ENCODE measurements at regions not wholly inside any gene's neighbourhood (a gene's known extent, or its start where the extent isn't known, plus 50 kb on each side); places are given as distances from the start of the nearest gene placed in this dataset.

DNA sequence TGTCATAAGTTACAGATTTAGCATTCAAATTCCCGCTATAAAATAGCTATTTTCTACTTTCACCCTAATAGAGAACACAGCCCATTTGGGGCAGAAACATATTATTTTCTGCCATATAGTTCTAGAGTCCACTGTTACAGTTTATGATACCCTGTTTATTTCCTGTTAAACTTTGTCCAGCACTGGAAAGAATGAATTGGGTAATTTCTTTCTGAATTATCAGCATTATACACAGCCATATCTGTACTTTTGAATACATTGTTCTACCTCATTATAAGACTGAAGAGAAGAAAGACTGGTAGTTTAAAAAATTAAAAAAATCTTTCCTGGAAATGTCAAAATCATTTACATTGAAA, 332.1 kb downstream of the DIRAS2 start:
- H3K27me3 Mint-ChIP-seq (ENCODE audit: unreplicated experiment) = peaks cover 2% of the 10 kb centered on the region
- H3K27ac Mint-ChIP-seq (ENCODE audit: unreplicated experiment) = no peak overlapping the region
- H3K36me3 Mint-ChIP-seq (ENCODE audit: unreplicated experiment) = no peaks in the 10 kb centered on the region
- peaks cover 11% of the 10 kb centered on the region for H3K4me1 Mint-ChIP-seq (ENCODE audit: low read depth, unreplicated experiment)
- TF ChIP-seq, protein P1, sequence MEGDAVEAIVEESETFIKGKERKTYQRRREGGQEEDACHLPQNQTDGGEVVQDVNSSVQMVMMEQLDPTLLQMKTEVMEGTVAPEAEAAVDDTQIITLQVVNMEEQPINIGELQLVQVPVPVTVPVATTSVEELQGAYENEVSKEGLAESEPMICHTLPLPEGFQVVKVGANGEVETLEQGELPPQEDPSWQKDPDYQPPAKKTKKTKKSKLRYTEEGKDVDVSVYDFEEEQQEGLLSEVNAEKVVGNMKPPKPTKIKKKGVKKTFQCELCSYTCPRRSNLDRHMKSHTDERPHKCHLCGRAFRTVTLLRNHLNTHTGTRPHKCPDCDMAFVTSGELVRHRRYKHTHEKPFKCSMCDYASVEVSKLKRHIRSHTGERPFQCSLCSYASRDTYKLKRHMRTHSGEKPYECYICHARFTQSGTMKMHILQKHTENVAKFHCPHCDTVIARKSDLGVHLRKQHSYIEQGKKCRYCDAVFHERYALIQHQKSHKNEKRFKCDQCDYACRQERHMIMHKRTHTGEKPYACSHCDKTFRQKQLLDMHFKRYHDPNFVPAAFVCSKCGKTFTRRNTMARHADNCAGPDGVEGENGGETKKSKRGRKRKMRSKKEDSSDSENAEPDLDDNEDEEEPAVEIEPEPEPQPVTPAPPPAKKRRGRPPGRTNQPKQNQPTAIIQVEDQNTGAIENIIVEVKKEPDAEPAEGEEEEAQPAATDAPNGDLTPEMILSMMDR (IDR thresholded peaks at IDR 0.05; ENCODE audit: partially characterized antibody, unreplicated experiment) = no peak
- no peak for DNase-seq
- no peak overlapping the region for H3K4me3 Mint-ChIP-seq (ENCODE audit: unreplicated experiment)
- H3K9me3 Mint-ChIP-seq (ENCODE audit: unreplicated experiment) = peaks cover 4% of the 10 kb centered on the region

DNA sequence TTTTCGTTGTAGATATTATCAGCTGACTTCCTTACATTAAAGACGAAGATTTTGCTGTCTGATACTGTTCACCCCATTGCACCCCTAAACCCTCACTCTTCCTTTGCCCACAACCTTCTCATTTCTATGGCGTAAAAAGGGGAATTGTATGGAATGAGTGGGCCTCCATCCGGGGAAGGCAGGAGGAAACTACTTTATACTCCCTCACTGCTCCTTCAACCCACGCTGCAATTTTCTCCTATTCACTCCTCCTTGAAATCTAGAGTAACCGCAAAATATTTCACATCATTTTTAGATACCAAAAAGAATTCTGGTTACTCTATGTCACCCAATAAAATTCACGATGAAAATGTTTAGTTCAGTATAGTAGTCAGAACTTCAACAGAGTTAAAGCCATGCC, 330.8 kb downstream of the DIRAS2 start:
- Mint-ChIP-seq H3K36me3 (ENCODE audit: unreplicated experiment) (no peaks in the 10 kb centered on the region), H3K4me3 (ENCODE audit: unreplicated experiment) (no peak overlapping the region), H3K4me1 (ENCODE audit: low read depth, unreplicated experiment) (peaks cover 9% of the 10 kb centered on the region), H3K27me3 (ENCODE audit: unreplicated experiment) (no peaks in the 10 kb centered on the region), H3K27ac (ENCODE audit: unreplicated experiment) (no peak overlapping the region), H3K9me3 (ENCODE audit: unreplicated experiment) (peaks cover 4% of the 10 kb centered on the region)
- no peak for DNase-seq
- TF ChIP-seq, protein P1 (IDR thresholded peaks at IDR 0.05; ENCODE audit: partially characterized antibody, unreplicated experiment) = no peak

DNA sequence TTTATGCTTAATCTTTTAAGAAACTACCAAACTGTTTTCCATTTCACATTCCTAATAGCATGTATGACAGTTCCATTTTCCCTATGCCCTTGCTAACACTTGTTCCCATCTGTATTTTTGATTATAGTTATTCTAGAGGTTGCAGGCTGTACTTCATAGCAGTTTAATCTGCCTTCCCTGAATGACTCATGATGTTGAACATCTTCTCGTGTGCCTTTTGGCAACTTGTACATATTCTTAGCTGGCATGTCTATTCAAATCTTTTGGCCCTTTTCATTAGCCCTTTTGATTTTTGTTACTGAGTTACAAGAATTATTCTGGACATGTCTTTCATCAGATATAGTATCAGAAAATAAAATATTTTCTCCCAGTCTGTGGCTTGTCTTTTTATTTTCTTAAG, 320.3 kb downstream of the DIRAS2 start:
- Mint-ChIP-seq H3K4me1 (ENCODE audit: low read depth, unreplicated experiment) (peaks cover 7% of the 10 kb centered on the region), H3K4me3 (ENCODE audit: unreplicated experiment) (no peak overlapping the region), H3K27me3 (ENCODE audit: unreplicated experiment) (no peaks in the 10 kb centered on the region), H3K36me3 (ENCODE audit: unreplicated experiment) (no peaks in the 10 kb centered on the region), H3K9me3 (ENCODE audit: unreplicated experiment) (peaks cover 3% of the 10 kb centered on the region), H3K27ac (ENCODE audit: unreplicated experiment) (no peak overlapping the region)
- DNase-seq = no peak
- TF ChIP-seq, protein P1 (IDR thresholded peaks at IDR 0.05; ENCODE audit: partially characterized antibody, unreplicated experiment) = no peak

DNA sequence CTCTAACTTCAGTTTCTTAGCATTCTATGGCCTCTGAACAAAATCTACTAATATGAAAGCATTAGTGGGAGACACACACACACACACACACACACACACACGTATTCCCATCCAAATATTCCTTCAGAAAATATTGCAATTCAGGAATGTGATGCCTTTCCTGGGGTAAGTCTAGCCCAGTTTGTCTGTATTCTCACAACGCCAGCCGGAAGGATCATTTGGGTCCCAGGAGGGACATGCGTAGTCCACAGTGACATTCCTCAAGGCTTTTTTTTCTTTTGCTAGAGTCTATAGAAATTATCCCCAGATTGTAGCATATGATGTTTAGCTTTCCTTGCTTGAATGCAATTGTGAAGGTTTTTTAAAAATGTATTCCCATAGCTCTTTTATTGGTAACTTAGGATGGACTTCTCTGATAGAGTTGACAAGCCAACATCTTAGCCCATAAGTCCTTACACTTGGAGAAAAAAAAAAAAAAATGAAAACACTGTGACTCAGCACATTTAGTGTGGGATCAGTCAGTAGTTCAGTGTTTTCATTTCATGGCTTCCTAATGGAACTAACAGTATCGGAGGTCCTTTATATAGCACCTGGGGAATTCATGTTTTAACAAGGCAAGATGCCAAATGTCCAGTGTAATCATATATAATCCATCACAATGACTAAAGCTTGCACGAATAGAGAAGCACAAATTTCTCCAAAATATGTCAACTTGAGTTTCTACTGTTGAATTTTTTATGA, 316.5 kb downstream of the DIRAS2 start:
- TF ChIP-seq, protein P1 (IDR thresholded peaks at IDR 0.05; ENCODE audit: partially characterized antibody, unreplicated experiment) = no peak
- peaks cover 7% of the 10 kb centered on the region for H3K4me1 Mint-ChIP-seq (ENCODE audit: low read depth, unreplicated experiment)
- H3K9me3 Mint-ChIP-seq (ENCODE audit: unreplicated experiment) = peaks cover 3% of the 10 kb centered on the region
- H3K27me3 Mint-ChIP-seq (ENCODE audit: unreplicated experiment) = no peaks in the 10 kb centered on the region
- no peak overlapping the region for H3K27ac Mint-ChIP-seq (ENCODE audit: unreplicated experiment)
- DNase-seq = no peak
- no peaks in the 10 kb centered on the region for H3K36me3 Mint-ChIP-seq (ENCODE audit: unreplicated experiment)
- H3K4me3 Mint-ChIP-seq (ENCODE audit: unreplicated experiment) = no peak overlapping the region

DNA sequence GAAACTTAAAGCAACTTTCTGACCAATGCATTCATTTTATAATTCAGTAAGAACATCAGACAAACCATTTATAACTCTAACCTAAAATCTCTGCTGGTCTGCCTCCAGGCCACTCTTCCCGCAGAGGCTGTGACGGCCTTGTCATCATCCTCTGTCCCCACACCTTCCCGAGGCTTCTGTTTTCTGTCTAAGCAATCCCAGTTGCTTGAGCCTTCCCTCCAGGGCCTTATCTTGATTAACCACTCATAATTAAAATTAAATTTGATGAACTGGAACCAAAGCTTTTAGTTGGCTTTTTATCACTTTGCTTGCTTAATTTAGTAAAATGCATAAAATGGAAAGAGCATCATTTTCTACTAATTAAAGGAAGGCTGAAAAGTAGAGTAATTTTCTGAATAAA, 312.4 kb downstream of the DIRAS2 start:
- Mint-ChIP-seq H3K27me3 (ENCODE audit: unreplicated experiment) (no peaks in the 10 kb centered on the region), H3K9me3 (ENCODE audit: unreplicated experiment) (peaks cover 2% of the 10 kb centered on the region), H3K36me3 (ENCODE audit: unreplicated experiment) (no peaks in the 10 kb centered on the region), H3K27ac (ENCODE audit: unreplicated experiment) (no peak overlapping the region), H3K4me3 (ENCODE audit: unreplicated experiment) (no peak overlapping the region), H3K4me1 (ENCODE audit: low read depth, unreplicated experiment) (peaks cover 7% of the 10 kb centered on the region)
- TF ChIP-seq, protein P1 (IDR thresholded peaks at IDR 0.05; ENCODE audit: partially characterized antibody, unreplicated experiment) = no peak
- DNase-seq = no peak

Measured in glutamatergic neuron (in vitro differentiated cells).